ENCODE measurements at regions not wholly inside any gene's neighbourhood (a gene's known extent, or its start where the extent isn't known, plus 50 kb on each side); places are given as distances from the start of the nearest gene placed in this dataset.

GRCh38 chr5:89452081-89452480, 569.1 kb upstream of the MEF2C start:
- H3K36me3 ChIP-seq (ENCODE audit: control insufficient read depth in 2 of 2, extremely low read depth in 1 of 2, insufficient read depth in 2 of 2, low read length in 2 of 2) = no peaks in the 10 kb centered on the region
- H4K20me1 ChIP-seq (replicated peaks; ENCODE audit: control insufficient read depth, extremely low read depth, insufficient read depth, low read length) = no peaks in the 10 kb centered on the region
- no peak overlapping the region for H3K4me2 ChIP-seq (ENCODE audit: insufficient read depth, low read length)
- no peaks in the 10 kb centered on the region for H3K9me3 ChIP-seq (replicated peaks; ENCODE audit: control insufficient read depth, insufficient read depth, low read length)
- no peak overlapping the region for H3K4me3 ChIP-seq (replicated peaks in 1 of 3; ENCODE audit: insufficient read depth in 1 of 3, low read depth in 1 of 3, low read length in 3 of 3)
- H3K27ac ChIP-seq (ENCODE audit: insufficient read depth, low read depth, low read length) = no peak overlapping the region
- H2AFZ ChIP-seq (ENCODE audit: low read depth, low read length) = no peak overlapping the region
- FAIRE-seq (no peak), DNase-seq (ENCODE audit: low read depth, low spot score) (no peak)
- TF ChIP-seq EZH2 (IDR thresholded peaks at IDR 0.05; ENCODE audit: borderline replicate concordance, low read depth, low read length, severe bottlenecking) = no peak
- no peak for TF ChIP-seq MAX (IDR thresholded peaks at IDR 0.05; ENCODE audit: insufficient read depth, insufficient read length)
- no peak for TF ChIP-seq POLR2A (IDR thresholded peaks at IDR 0.05; ENCODE audit: low read depth, low read length)
- no peak for TF ChIP-seq MYC (IDR thresholded peaks at IDR 0.05; ENCODE audit: low read depth, low read length)
- H3K4me1 ChIP-seq (ENCODE audit: control insufficient read depth, extremely low read depth, insufficient read depth, low read length) = no peaks in the 10 kb centered on the region
- dilution Hi-C loops (cut with MboI; ENCODE audit: extremely low pct_ligation_motif_present, low sequenced_read_pairs) = no loop called here
- ChIA-PET CTCF (no interaction called here), POLR2A (no interaction called here)
- H3K27me3 ChIP-seq (ENCODE audit: control insufficient read depth in 2 of 2, insufficient read depth in 2 of 2, low read length in 2 of 2) = no peaks in the 10 kb centered on the region
- H3K9me1 ChIP-seq (replicated peaks; ENCODE audit: control insufficient read depth, extremely low read depth, insufficient read depth, low read length) = no peaks in the 10 kb centered on the region
- no TSS peak for BruUV-seq (replicated peaks)
- no peaks in the 10 kb centered on the region for H3K79me2 ChIP-seq (ENCODE audit: control insufficient read depth, insufficient read depth, low read length)
- intact Hi-C loops (cut with micrococcal nuclease) = no loop called here
- no peak overlapping the region for H3K9ac ChIP-seq (replicated peaks; ENCODE audit: extremely low read depth, insufficient read depth, low read length)

- no peak for FAIRE-seq
Measured at GRCh38 chr5:89451263-89451662, 568.3 kb upstream of the MEF2C start.

More at GRCh38 chr5:89451263-89451662, 568.3 kb upstream of the MEF2C start:
- no peak overlapping the region for H2AFZ ChIP-seq (ENCODE audit: low read depth, low read length)
- H3K4me3 ChIP-seq (replicated peaks in 1 of 3; ENCODE audit: insufficient read depth in 1 of 3, low read depth in 1 of 3, low read length in 3 of 3) = no peak overlapping the region
- ChIA-PET CTCF (no interaction called here), POLR2A (no interaction called here)
- no peak overlapping the region for H3K4me2 ChIP-seq (ENCODE audit: insufficient read depth, low read length)
- no peak overlapping the region for H3K9ac ChIP-seq (replicated peaks; ENCODE audit: extremely low read depth, insufficient read depth, low read length)
- no peaks in the 10 kb centered on the region for H3K27me3 ChIP-seq (ENCODE audit: control insufficient read depth in 2 of 2, insufficient read depth in 2 of 2, low read length in 2 of 2)
- intact Hi-C loops (cut with micrococcal nuclease) (no loop called here), dilution Hi-C loops (cut with MboI; ENCODE audit: extremely low pct_ligation_motif_present, low sequenced_read_pairs) (no loop called here)
- H3K27ac ChIP-seq (ENCODE audit: insufficient read depth, low read depth, low read length) = no peak overlapping the region
- H3K9me3 ChIP-seq (replicated peaks; ENCODE audit: control insufficient read depth, insufficient read depth, low read length) = no peaks in the 10 kb centered on the region
- H4K20me1 ChIP-seq (replicated peaks; ENCODE audit: control insufficient read depth, extremely low read depth, insufficient read depth, low read length) = no peaks in the 10 kb centered on the region
- TF ChIP-seq CTCF (IDR thresholded peaks at IDR 0.05; ENCODE audit: extremely low read depth in 1 of 2, insufficient read depth in 1 of 2, low read depth in 1 of 2, low read length in 2 of 2) = no peak
- TF ChIP-seq MAX (IDR thresholded peaks at IDR 0.05; ENCODE audit: insufficient read depth, insufficient read length) = no peak
- TF ChIP-seq JUN (IDR thresholded peaks at IDR 0.05; ENCODE audit: borderline replicate concordance, insufficient read depth, insufficient read length, low read depth) = no peak
- TF ChIP-seq GATA2 (IDR thresholded peaks at IDR 0.05; ENCODE audit: insufficient read depth, insufficient read length, low read depth, low read length) = no peak
- no peak for TF ChIP-seq EZH2 (IDR thresholded peaks at IDR 0.05; ENCODE audit: borderline replicate concordance, low read depth, low read length, severe bottlenecking)
- TF ChIP-seq POLR2A (IDR thresholded peaks at IDR 0.05; ENCODE audit: low read depth, low read length) = no peak
- no peak for TF ChIP-seq MYC (IDR thresholded peaks at IDR 0.05; ENCODE audit: low read depth, low read length)
- no peak for TF ChIP-seq FOS (IDR thresholded peaks at IDR 0.05; ENCODE audit: borderline replicate concordance, insufficient read depth, low read length)
- TF ChIP-seq POLR2AphosphoS5 (IDR thresholded peaks at IDR 0.05; ENCODE audit: insufficient read depth, low read depth, low read length) = no peak
- BruUV-seq (replicated peaks) = no TSS peak
- H3K9me1 ChIP-seq (replicated peaks; ENCODE audit: control insufficient read depth, extremely low read depth, insufficient read depth, low read length) = no peaks in the 10 kb centered on the region
- DNase-seq (ENCODE audit: low read depth, low spot score) = no peak
- no peaks in the 10 kb centered on the region for H3K4me1 ChIP-seq (ENCODE audit: control insufficient read depth, extremely low read depth, insufficient read depth, low read length)
- H3K79me2 ChIP-seq (ENCODE audit: control insufficient read depth, insufficient read depth, low read length) = no peaks in the 10 kb centered on the region
- H3K36me3 ChIP-seq (ENCODE audit: control insufficient read depth in 2 of 2, extremely low read depth in 1 of 2, insufficient read depth in 2 of 2, low read length in 2 of 2) = no peaks in the 10 kb centered on the region

Measured in endothelial cell of umbilical vein (primary cell).